ENCODE measurements at regions not wholly inside any gene's neighbourhood (a gene's known extent, or its start where the extent isn't known, plus 50 kb on each side); places are given as distances from the start of the nearest gene placed in this dataset.

GRCh38 chr10:91690996-91691676 is 58.3 kb upstream of the PPP1R3C start:
- no peak for DNase-seq

- DNase-seq = no peak
Observed at GRCh38 chr10:91690412-91690811, 57.5 kb upstream of the PPP1R3C start.

- DNase-seq = peak in 2 of 3 donors; percentile 6 to 16
Observed at GRCh38 chr10:91689731-91690168, 56.9 kb upstream of the PPP1R3C start.

- no peak for DNase-seq
Observed at GRCh38 chr10:91684841-91685240, 52.0 kb upstream of the PPP1R3C start.

- DNase-seq = no peak
Observed at GRCh38 chr10:91683975-91684374, 51.1 kb upstream of the PPP1R3C start.

- no peak for DNase-seq
Observed at GRCh38 chr10:91682912-91683311, 50.0 kb upstream of the PPP1R3C start.
